ENCODE measurements at regions not wholly inside any gene's neighbourhood (a gene's known extent, or its start where the extent isn't known, plus 50 kb on each side); places are given as distances from the start of the nearest gene placed in this dataset.
"Not testable (repeated sequence)": the region's sequence is repeated elsewhere in the genome, so short reads cannot be mapped to it uniquely, and the experiment has no call there.

DNA sequence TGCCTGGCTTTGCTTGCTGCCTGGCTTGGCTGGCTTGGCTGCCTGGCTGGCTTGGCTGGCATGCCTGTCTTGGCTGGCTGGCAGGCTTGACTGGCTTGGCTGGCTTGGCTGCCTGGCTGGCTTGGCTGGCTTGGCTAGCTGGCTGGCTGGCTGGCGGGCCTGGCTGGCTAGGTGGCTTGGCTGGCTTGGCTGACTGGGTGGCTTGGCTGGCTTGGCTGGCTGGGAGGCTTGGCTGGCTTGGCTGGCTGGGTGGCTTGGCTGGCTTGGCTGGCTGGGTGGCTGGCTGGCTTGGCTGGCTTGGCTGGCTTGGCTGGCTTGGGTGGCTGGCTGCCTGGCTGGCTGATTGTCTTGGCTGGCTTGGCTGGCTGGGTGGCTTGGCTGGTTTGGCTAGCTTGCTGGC lies 2826.4 kb downstream of the RPIA start:
- TF ChIP-seq, protein P1, sequence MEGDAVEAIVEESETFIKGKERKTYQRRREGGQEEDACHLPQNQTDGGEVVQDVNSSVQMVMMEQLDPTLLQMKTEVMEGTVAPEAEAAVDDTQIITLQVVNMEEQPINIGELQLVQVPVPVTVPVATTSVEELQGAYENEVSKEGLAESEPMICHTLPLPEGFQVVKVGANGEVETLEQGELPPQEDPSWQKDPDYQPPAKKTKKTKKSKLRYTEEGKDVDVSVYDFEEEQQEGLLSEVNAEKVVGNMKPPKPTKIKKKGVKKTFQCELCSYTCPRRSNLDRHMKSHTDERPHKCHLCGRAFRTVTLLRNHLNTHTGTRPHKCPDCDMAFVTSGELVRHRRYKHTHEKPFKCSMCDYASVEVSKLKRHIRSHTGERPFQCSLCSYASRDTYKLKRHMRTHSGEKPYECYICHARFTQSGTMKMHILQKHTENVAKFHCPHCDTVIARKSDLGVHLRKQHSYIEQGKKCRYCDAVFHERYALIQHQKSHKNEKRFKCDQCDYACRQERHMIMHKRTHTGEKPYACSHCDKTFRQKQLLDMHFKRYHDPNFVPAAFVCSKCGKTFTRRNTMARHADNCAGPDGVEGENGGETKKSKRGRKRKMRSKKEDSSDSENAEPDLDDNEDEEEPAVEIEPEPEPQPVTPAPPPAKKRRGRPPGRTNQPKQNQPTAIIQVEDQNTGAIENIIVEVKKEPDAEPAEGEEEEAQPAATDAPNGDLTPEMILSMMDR (IDR thresholded peaks at IDR 0.05) = not testable (repeated sequence)
- not testable (repeated sequence) for TF ChIP-seq POLR2A (IDR thresholded peaks at IDR 0.05); POLR2AphosphoS5 (IDR thresholded peaks at IDR 0.05; ENCODE audit: insufficient read depth in 1 of 2, low read depth in 1 of 2)
